ENCODE measurements at regions not wholly inside any gene's neighbourhood (a gene's known extent, or its start where the extent isn't known, plus 50 kb on each side); places are given as distances from the start of the nearest gene placed in this dataset.
A peak's percentile ranks its signal among the peaks of the same experiment; 100 is the strongest.

- no peak for DNase-seq (ENCODE audit: low read depth)
Measured at GRCh38 chr14:61107869-61108493, 126.9 kb downstream of the SLC38A6 start.

GRCh38 chr14:61106959-61107641 is 126.1 kb downstream of the SLC38A6 start:
- DNase-seq (ENCODE audit: low read depth): no peak

GRCh38 chr14:61106271-61106958 is 125.4 kb downstream of the SLC38A6 start:
- no peak for DNase-seq (ENCODE audit: low read depth)

GRCh38 chr14:61104358-61104757 is 123.3 kb downstream of the SLC38A6 start:
- DNase-seq (ENCODE audit: low read depth): no peak

- DNase-seq (ENCODE audit: low read depth): peak; percentile 27
Measured at GRCh38 chr14:61103541-61104339, 122.7 kb downstream of the SLC38A6 start.

GRCh38 chr14:61102549-61103466 is 121.8 kb downstream of the SLC38A6 start:
- no peak for DNase-seq (ENCODE audit: low read depth)
